IMR-90 (cell line): ENCODE measurements at regions not wholly inside any gene's neighbourhood (a gene's known extent, or its start where the extent isn't known, plus 50 kb on each side); places are given as distances from the start of the nearest gene placed in this dataset.

ENCODE experiments used
- ATAC-seq: fragments of 200-7000 bp; cut with Tn5 transposase; 2 replicates; pipeline ENCODE4 v1.9.1; 2020; ENCODE audit warnings: low read depth, mild to moderate bottlenecking, moderate library complexity
- BruUV-seq: library from RNA; stranded (reverse); fragments of 400-500 nt; replicated peaks from 2 replicates; lab custom pipeline; 2021; lab: Mats Ljungman, UMichigan
- CTCF ChIA-PET: fragments of 300-600 bp; formaldehyde crosslinking; extraction: SDS; loops from one replicate; lab custom pipeline; 2021; ENCODE audit warnings: antibody characterized with exemption; lab: Yijun Ruan, JAX
- POLR2A ChIA-PET: fragments of 300-600 bp; sonication (Branson Sonifier 250); formaldehyde crosslinking; loops from one replicate; lab custom pipeline; 2022; ENCODE audit warnings: antibody characterized with exemption; ENCODE audit not compliant: unreplicated experiment; lab: Charles Lee
- DNase-seq: peaks from one replicate; pipeline ENCODE4 v3.0.0; 2013
- H2AFZ ChIP-seq: replicated peaks from 2 replicates; pipeline ENCODE3; 2013; ENCODE audit warnings: low read length, mild to moderate bottlenecking; ENCODE audit not compliant: poor library complexity
- H2AK5ac ChIP-seq: 2 replicates; pipeline ENCODE4 v1.6.1; 2013; ENCODE audit warnings: low read depth, low read length, inconsistent platforms
- H2AK9ac ChIP-seq: replicated peaks from 2 replicates; pipeline ENCODE3; 2013; ENCODE audit warnings: mild to moderate bottlenecking, low read depth, low read length, moderate library complexity; ENCODE audit not compliant: poor library complexity
- H2BK120ac ChIP-seq: 2 replicates; pipeline ENCODE4 v1.6.1; 2013; ENCODE audit warnings: low read depth, low read length, inconsistent platforms
- H2BK15ac ChIP-seq: 3 replicates; pipeline ENCODE4 v1.6.1; 2013; ENCODE audit warnings: low read depth, low read length, inconsistent platforms
- H2BK20ac ChIP-seq: 2 replicates; pipeline ENCODE4 v1.6.1; 2013; ENCODE audit warnings: low read depth, mild to moderate bottlenecking, inconsistent platforms, low read length, moderate library complexity
- H2BK5ac ChIP-seq: 2 replicates; pipeline ENCODE4 v1.6.1; 2013; ENCODE audit warnings: mild to moderate bottlenecking, low read depth, low read length, inconsistent platforms; ENCODE audit not compliant: poor library complexity, severe bottlenecking
- H3K14ac ChIP-seq: replicated peaks from 2 replicates; pipeline ENCODE4 v1.6.1; 2013; ENCODE audit warnings: low read depth, low read length, inconsistent platforms
- H3K18ac ChIP-seq: 2 replicates; pipeline ENCODE4 v1.6.1; 2013; ENCODE audit warnings: low read depth, low read length, control low read depth
- H3K23ac ChIP-seq: 2 replicates; pipeline ENCODE4 v1.6.1; 2013; ENCODE audit warnings: low read depth, low read length, inconsistent platforms
- H3K27ac ChIP-seq: 2 replicates; pipeline ENCODE4 v1.5.1; 2013; ENCODE audit warnings: mild to moderate bottlenecking, control low read depth, low read length; ENCODE audit not compliant: insufficient read depth
- H3K27me3 ChIP-seq: 2 replicates; pipeline ENCODE4 v1.6.1; 2013; ENCODE audit warnings: low read length; ENCODE audit not compliant: control insufficient read depth, insufficient read depth
- H3K36me3 ChIP-seq: 2 replicates; pipeline ENCODE4 v1.6.1; 2013; ENCODE audit warnings: low read length, mixed read lengths; ENCODE audit not compliant: control insufficient read depth, insufficient read depth
- H3K4ac ChIP-seq: 2 replicates; pipeline ENCODE4 v1.6.1; 2013; ENCODE audit warnings: low read depth, low read length, inconsistent platforms
- H3K4me1 ChIP-seq: 2 replicates; pipeline ENCODE4 v1.6.1; 2013; ENCODE audit warnings: low read length, mixed read lengths; ENCODE audit not compliant: control insufficient read depth, insufficient read depth
- H3K4me2 ChIP-seq: 2 replicates; pipeline ENCODE4 v1.6.1; 2013; ENCODE audit warnings: low read depth, mild to moderate bottlenecking, control low read depth, low read length, moderate library complexity
- H3K4me3 ChIP-seq: 2 replicates; pipeline ENCODE4 v1.5.1; 2013; ENCODE audit warnings: low read depth, mild to moderate bottlenecking, control low read depth, low read length, moderate library complexity; ENCODE audit not compliant: insufficient read depth
- H3K56ac ChIP-seq: 2 replicates; pipeline ENCODE4 v1.6.1; 2013; ENCODE audit warnings: low read length, inconsistent platforms; ENCODE audit not compliant: insufficient read depth; ENCODE audit errors: extremely low read depth
- H3K79me1 ChIP-seq, 2 experiments: 2 replicates each; pipeline ENCODE4 v1.6.1; 2013; ENCODE audit warnings: low read length in 2 of 2, inconsistent platforms in 1 of 2, low read depth in 1 of 2
- H3K9ac ChIP-seq: 2 replicates; pipeline ENCODE4 v1.6.1; 2013; ENCODE audit warnings: low read depth, low read length, control low read depth
- H3K9me1 ChIP-seq: 2 replicates; pipeline ENCODE4 v1.6.1; 2013; ENCODE audit warnings: low read length, inconsistent platforms; ENCODE audit not compliant: insufficient read depth
- H3K9me3 ChIP-seq: 2 replicates; pipeline ENCODE4 v1.6.1; 2013; ENCODE audit warnings: low read length; ENCODE audit not compliant: control insufficient read depth, insufficient read depth
- H4K20me1 ChIP-seq: 2 replicates; pipeline ENCODE4 v1.6.1; 2013; ENCODE audit warnings: low read length, inconsistent platforms; ENCODE audit not compliant: insufficient read depth
- H4K5ac ChIP-seq: 2 replicates; pipeline ENCODE4 v1.6.1; 2013; ENCODE audit warnings: mild to moderate bottlenecking, low read depth, low read length, control low read depth
- H4K8ac ChIP-seq, 2 experiments: 2 replicates each; pipeline ENCODE4 v1.6.1; 2013; ENCODE audit warnings: low read depth in 2 of 2, low read length in 2 of 2, control low read depth in 1 of 2, inconsistent platforms in 1 of 2
- H4K91ac ChIP-seq: 2 replicates; pipeline ENCODE4 v1.6.1; 2013; ENCODE audit warnings: low read depth, low read length, inconsistent platforms; ENCODE audit not compliant: insufficient read depth
- BHLHE40 ChIP-seq: fragments of 150-350 bp; IDR thresholded peaks from 2 replicates; pipeline ENCODE4 v1.6.1; 2016; ENCODE audit warnings: mild to moderate bottlenecking, low read depth, low read length
- CTCF ChIP-seq: conservative IDR thresholded peaks from 2 replicates; pipeline ENCODE4 v1.5.1; 2012; ENCODE audit warnings: mild to moderate bottlenecking, low read depth, low read length, improper control_type of control experiment
- ELK1 ChIP-seq: fragments of 150-350 bp; IDR thresholded peaks from 2 replicates; pipeline ENCODE4 v1.6.1; 2016; ENCODE audit warnings: low read depth, mild to moderate bottlenecking, low read length, moderate library complexity, borderline replicate concordance
- RAD21 ChIP-seq: IDR thresholded peaks from 2 replicates; pipeline ENCODE4 v1.6.1; 2012; ENCODE audit warnings: low read length, improper control_type of control experiment
- WGBS, 2 experiments: methylation state at CpG; one replicate each; pipeline versions ENCODE4 v1.1.5 to v1.1.7; 2013; ENCODE audit warnings: missing lambda C conversion rate in 2 of 2; ENCODE audit not compliant: insufficient read length in 1 of 2; ENCODE audit errors: extremely low coverage in 2 of 2; 5-methylcytosine and 5-hydroxymethylcytosine counted together
- dilution Hi-C: fragments of 300-500 bp; cut with HindIII; formaldehyde crosslinking; loops from one replicate; pipeline ENCODE4 v1.14.3; 2018; ENCODE audit warnings: low sequenced_read_pairs; ENCODE audit not compliant: unreplicated experiment
- in situ Hi-C: fragments of 300-500 bp; cut with MboI; formaldehyde crosslinking; loops from 3 replicates; pipeline ENCODE4 v1.14.3; 2019; ENCODE audit warnings: low sequenced_read_pairs, inconsistent platforms, mixed read lengths
- intact Hi-C: fragments of 100-400 bp; cut with micrococcal nuclease; formaldehyde crosslinking; loops from 2 replicates; pipeline ENCODE4 v1.10.0; 2022

- H4K8ac ChIP-seq = no peak overlapping the region
- no peak overlapping the region for H2AK9ac ChIP-seq
- no peak overlapping the region for H4K91ac ChIP-seq
- H3K14ac ChIP-seq = no peak overlapping the region
- no peak overlapping the region for H3K27ac ChIP-seq
- DNase-seq = no peak
- H3K27me3 ChIP-seq = no peaks in the 10 kb centered on the region
- H3K4me3 ChIP-seq = no peak overlapping the region
- no peak overlapping the region for H2BK120ac ChIP-seq
- no peaks in the 10 kb centered on the region for H3K9me1 ChIP-seq
- no TSS peak for BruUV-seq
- no peak overlapping the region for H3K56ac ChIP-seq
- H3K4me1 ChIP-seq = no peaks in the 10 kb centered on the region
- no peak overlapping the region for H2AK5ac ChIP-seq
- ChIA-PET CTCF (interaction anchor here (1.4 kb wide), 1 partner anchor 182 kb away, joined by 11 read pairs; no protein-coding TSS in a partner anchor), POLR2A (no interaction called here)
- dilution Hi-C loops (no loop called here), intact Hi-C loops (no loop called here), in situ Hi-C loops (no loop called here)
- no peaks in the 10 kb centered on the region for H3K9me3 ChIP-seq
- no peak overlapping the region for H4K5ac ChIP-seq
- H3K23ac ChIP-seq = no peak overlapping the region
- no peak overlapping the region for H3K4me2 ChIP-seq
- TF ChIP-seq CTCF = no peak
- no peak for TF ChIP-seq BHLHE40
- no peak for TF ChIP-seq ELK1
- TF ChIP-seq RAD21 = no peak
- no peaks in the 10 kb centered on the region for H3K79me1 ChIP-seq
- no peaks in the 10 kb centered on the region for H3K36me3 ChIP-seq
- no peak overlapping the region for H2BK5ac ChIP-seq
- no peak overlapping the region for H2BK20ac ChIP-seq
- H3K4ac ChIP-seq = no peak overlapping the region
- no peak overlapping the region for H3K18ac ChIP-seq
- H3K9ac ChIP-seq = no peak overlapping the region
- ATAC-seq = no peak
- H2AFZ ChIP-seq = no peak overlapping the region
- WGBS, 2 experiments = no CpG with 5 or more reads among the region's 1 CpG
- no peaks in the 10 kb centered on the region for H4K20me1 ChIP-seq
- H2BK15ac ChIP-seq = no peak overlapping the region
These were observed 341.2 kb downstream of the PIK3C3 start for GRCh38 chr18:42296192-42296591.
